Fibroblast of skin of abdomen (primary cell): ENCODE measurements at regions not wholly inside any gene's neighbourhood (a gene's known extent, or its start where the extent isn't known, plus 50 kb on each side); places are given as distances from the start of the nearest gene placed in this dataset.

Source experiments
- DNase-seq: peaks from one replicate; pipeline ENCODE4 v3.0.0-alpha.2; 2013

GRCh38 chr3:25007974-25008658, 419.9 kb upstream of the RARB start:
- DNase-seq, result peak; percentile 56

DNA sequence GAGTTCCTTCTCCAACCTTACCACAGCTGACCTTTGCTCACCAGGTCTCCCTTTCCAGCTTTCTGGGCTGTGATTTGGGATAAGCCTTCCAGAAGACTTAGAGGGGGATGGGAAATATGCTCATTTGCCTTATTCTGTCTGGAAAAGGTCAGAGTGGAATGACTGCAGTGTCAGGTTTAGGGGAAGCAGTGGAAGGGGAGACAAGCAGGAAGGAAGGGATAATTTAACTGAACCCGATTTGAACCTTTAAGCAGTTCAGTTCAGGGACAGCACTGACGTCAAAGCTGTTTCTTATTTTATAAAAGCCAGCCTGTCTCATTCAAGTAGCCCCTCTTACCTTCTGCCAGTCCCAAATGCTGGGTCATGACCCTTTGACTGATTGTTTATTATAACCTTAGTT, 418.4 kb upstream of the RARB start:
- no peak for DNase-seq

- no peak for DNase-seq
Observed at GRCh38 chr3:25015599-25015998, 412.5 kb upstream of the RARB start.

DNA sequence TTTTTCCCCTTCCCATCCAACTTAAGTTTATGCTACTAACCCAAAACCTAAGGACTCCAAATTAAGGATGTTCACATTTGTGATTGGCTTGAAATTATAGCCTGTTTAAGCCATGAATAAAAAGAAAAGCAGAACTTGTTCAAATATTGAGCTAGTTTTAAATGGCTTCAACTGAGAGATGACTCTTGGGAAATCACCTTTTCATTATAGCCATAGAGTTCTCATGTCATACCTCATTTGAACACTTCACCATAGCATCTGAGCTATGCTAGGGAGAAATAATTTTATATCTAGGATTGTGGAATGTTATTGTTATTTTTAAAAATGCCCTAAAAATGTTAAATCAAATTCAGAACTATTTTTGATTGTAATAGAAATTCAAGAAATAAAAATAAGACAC, 409.2 kb upstream of the RARB start:
- DNase-seq, result no peak

DNA sequence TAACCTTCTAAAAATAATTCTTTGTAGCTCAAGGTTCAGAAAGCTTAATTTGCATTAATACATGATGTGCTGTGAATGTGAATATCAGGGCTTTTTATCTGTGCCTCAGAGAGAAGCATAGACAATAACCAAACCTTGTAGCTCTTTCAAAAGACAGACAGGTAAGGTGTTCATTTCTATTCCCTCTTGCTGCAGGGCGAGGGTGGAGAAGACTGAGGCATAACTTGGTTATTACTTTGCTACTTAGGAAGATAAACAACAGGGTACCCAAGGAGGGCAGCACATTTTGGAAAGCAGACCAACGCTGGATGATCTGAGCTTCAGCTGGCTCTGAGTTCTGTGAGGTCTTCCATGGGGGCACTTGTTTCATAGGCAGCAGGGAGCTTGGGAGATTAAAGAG, 408.6 kb upstream of the RARB start:
- no peak for DNase-seq

- DNase-seq, result peak; percentile 62
Observed at GRCh38 chr3:25021816-25022215, 406.2 kb upstream of the RARB start.

DNA sequence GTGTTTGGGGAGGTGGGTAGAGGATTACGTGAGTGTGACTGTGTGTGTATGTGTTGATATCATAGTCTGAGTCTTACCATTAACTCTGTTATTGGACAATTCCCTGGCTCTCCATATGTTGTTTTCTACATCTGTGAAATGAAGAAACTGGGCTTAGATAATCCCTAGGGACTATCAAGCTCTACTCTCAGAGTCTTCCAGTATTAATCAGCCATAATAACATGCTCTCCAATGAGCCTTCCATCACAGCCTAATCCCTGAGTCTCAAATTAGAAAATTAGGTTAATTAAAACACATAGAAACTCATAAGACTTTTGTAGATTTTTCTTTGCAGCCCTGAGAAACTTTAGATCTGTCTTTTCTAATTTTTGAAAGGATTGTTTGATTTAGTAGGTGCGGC, 404.2 kb upstream of the RARB start:
- DNase-seq, result no peak

DNA sequence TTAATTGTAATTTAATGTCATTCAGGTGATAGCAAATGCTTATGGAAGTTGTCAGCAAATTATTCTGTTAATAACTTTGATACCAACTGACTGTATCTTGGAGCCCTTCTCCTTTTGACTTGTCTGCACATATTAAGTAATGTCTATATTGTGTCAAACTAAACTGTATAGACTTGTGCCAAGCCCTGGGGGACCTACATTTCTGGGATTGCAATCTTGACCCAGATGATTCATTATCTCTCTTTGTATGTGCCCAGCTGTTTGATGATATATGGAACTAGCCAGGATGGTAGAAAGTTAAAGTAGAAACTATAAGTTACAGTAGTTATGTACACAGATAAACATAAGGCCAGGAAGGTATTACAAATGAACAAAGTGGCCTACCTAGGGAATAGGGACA, 402.8 kb upstream of the RARB start:
- DNase-seq, result peak; percentile 60

- DNase-seq, result no peak
Observed at GRCh38 chr3:25027650-25028049, 400.4 kb upstream of the RARB start.

- DNase-seq, result no peak
Observed at GRCh38 chr3:25029820-25030219, 398.2 kb upstream of the RARB start.

DNA sequence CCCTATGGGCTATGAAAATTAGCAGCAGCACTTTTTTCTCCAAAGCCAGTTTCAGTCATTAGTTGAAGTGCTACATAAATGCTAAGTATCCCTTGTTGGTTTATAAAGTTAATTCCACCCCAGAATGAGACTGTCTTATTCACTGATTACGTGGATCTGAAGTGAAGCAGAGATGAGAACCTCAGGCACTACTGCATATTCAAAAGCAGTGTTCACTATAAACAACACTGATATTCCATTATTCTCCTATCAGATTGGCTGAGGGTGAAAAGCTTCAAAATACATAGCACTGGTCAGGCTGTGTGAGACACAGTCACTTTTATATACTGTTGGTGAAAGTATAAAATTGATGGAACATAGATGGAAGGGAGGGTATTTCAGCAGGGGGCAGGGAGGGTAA, 395.7 kb upstream of the RARB start:
- no peak for DNase-seq

DNA sequence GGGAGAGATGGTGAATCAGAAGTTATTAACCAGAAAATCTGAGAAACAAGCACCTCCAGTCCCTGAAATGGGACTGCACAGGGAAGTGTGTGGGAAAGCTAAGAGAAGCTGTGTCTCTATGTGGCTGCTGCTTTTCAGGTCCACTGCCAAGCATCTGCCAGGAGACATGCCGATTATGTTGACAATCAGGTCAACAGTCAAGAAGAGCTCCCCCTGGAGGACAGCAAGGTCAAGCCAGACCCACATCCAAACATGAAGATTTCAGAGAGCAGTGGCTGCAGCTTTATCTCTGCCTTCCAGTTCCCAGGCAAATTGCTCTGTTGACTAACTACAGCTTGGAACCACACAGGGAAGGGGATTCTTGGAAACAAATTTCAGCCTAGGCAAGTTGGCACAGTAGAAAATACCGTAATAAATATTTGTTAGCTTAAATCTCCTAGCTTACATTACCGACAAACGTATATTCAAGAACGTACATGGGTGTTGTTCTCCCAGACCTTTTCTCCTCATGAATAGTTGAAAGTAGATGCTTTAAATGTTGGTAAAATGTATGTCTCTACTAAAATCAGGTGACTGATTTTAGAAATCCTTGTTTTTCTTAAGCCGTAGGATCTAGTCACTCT, 394.5 kb upstream of the RARB start:
- DNase-seq, result no peak

GRCh38 chr3:25035526-25035925, 392.5 kb upstream of the RARB start:
- DNase-seq, result peak; percentile 63

DNA sequence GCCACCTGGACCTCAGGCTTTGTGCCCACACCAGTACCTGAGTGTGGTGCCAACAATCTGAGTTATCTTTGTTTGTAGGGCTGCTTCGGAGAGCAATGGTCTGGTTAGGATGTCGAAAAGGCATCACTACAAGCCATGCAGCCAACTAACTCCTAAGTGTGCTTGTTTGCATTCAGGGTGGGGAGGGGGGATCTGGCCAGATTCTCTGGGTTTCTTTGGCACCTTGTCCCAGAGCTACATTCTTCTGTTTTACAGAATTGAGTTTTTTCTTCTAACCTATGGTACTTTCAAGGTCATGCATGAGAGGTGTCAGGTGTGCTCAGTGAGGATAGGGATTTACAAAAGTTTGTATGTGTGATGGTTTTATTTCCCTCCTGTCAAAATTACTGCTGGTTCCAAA, 391.4 kb upstream of the RARB start:
- DNase-seq, result no peak

DNA sequence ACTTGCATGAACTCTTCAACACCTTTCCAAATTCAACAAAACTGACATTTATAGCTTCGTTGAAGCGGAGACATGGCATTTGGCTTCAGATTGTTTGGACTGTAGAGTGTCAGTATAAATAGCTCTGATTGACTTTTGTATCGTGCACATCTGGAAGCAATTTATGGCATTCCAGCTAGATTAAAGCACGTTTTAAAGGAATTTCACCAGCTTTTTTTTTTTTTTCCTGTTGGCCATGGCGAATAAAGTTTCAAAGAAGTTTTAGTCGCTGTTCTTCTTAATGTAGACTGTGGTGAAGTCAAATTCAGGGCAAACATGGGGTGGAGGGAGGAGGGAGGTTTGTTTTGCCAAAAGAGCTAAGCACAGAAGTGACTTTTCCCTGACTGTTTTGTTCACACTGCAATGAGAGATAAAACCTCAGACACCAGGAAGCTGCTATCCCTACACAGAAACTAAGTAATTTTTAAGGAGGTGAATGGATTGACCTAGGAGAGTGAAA, 391.0 kb upstream of the RARB start:
- peak; percentile 94 for DNase-seq

- no peak for DNase-seq
Observed at GRCh38 chr3:25038271-25038670, 389.8 kb upstream of the RARB start.

DNA sequence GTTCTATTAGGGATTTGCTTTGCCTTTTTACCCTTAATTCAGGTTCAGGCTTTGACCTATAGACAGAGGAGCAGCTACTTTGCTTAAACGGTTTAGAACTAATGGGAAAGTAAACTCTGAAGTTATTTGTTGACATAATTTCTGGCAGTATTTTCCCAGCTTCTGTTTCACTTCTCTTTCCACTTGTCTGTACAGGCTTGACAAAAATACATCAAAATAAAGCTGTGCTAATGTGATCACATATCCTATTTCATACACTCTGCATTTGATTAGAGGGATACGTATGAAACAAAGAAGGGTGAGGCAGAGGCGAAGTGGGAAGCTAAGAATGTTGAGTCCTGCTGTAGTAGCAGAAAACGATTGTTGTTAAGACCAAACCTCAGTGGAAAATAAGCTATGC, 389.1 kb upstream of the RARB start:
- peak; percentile 48 for DNase-seq

DNA sequence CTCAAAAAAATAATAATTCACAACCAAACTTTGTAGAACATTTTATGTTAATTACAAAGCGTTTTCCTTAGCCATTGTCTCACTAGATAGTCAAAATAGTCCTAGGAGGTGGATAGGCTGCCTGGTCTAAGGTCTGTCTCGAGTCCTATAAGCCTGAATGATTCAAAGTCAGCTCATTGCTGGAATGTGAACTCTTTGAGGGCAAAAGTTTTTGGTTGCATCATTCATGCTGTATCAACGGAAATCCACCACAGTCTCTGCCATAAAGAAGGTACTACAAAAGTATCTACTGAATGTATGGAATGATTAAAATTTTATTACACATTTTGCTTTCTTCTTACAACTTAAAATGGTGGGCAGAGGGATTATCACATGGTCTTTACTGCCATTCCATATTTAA, 387.3 kb upstream of the RARB start:
- DNase-seq, result peak; percentile 84

- DNase-seq, result no peak
Observed at GRCh38 chr3:25041871-25042584, 386.0 kb upstream of the RARB start.

DNA sequence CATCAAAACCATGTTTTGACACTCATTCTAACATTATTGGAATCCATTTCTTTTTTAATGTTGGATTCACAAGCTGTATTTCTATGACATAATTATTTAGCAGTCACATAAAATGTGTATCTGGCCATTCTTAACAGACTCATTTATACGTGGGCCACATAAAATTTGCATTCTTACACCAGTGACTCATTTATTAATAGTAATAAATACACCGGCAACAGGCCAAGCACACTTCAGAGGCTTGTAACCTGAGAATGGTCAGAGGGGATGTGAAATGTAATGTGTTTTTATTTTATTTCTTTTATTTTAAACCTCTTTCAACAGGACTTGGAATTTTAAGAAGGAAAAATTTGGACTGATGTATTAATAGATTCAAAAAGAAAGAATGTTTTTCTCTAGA, 384.9 kb upstream of the RARB start:
- peak; percentile 52 for DNase-seq

DNA sequence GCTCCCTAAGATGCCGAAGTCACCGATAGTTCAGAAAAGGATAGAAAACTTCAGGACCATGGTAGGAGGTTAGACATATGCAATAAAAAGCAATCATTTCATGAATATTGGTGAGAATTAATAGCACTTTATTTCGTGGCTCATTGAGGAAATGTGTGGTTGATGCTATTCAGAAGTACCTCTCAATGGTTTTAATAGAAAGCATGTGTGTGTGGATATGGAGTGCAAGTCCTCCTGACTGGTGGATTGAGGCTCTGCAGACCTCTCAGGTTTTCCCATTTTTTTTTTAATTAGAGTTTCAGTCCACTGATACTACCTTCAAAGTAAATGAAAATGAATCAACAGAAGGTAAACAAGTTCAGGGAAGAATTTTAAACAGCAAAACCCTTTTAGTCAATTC, 384.3 kb upstream of the RARB start:
- peak; percentile 53 for DNase-seq

DNA sequence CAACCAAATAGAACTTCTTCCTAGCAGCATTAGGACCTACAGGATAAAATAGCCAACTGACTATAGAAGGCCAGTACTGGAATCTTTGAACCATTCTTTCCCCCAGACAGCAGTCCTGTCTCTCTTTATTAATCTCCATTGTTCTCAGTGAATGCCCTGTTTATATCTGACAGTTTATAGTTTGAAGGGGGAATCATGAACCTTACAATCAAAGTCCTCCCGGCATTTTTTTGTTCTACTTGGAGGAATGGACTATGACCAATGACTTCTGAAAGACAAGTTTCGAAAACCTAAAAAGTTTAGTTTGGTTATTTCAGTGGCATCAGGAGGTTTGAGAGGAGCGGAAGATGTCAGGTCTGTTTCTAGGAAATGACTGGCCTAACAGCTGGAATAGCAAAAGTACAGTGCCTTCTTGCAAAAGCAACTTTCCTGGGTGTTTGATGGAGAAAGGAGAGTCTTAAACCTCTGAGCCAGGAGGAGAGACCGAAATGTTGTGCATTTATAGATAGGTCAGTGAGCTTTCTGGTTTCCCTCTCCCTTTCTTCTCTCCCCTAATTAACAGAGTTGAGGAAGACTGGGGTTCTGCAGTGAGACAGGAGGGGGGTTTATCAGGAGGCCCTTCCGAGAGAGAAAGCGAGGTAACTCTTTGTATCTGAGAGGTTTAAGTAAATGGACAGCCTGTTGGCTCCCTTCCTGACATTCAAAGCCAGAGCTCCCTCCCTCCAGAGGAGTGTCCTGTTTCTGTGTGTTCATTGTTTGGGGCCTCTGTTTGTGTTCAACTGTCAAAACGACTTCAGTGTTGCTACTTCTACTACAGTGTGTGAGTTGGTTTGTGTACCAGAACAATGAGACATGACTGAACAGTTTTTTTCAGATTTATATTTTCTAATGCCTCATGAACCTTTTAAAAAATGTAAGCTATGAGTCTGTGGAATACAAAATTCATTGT, 383.0 kb upstream of the RARB start:
- no peak for DNase-seq
